Stimulated activated CD4-positive, alpha-beta T cell treated with anti-CD3 and anti-CD28 coated beads, Interleukin-4, amount 100 ng/mL, for 24 hours (primary cell): ENCODE measurements at regions not wholly inside any gene's neighbourhood (a gene's known extent, or its start where the extent isn't known, plus 50 kb on each side); places are given as distances from the start of the nearest gene placed in this dataset.

Experiments used
- DNase-seq: peaks from one replicate; pipeline ENCODE4 v3.0.0-alpha.2; 2020

DNA sequence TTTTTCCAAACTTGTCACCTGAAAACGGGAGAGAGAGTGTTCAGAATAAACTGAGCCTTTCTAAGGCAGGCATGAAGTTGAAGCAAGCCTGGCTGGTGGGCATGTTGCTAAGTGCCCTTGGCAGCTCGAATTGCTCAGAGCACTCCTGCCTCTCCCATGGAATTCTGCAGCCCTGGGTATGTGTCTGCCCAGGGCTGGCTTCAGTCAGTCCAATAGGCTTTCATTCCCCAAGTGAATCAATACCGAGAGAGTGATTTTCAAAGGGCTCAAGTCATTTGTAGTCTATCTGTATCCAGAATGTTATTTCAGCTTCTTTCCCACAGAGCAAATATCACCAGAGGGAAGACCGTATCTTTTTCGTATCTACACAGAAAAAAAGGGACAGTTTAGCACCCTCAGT is 415.5 kb upstream of the COBL start:
- DNase-seq = no peak

DNA sequence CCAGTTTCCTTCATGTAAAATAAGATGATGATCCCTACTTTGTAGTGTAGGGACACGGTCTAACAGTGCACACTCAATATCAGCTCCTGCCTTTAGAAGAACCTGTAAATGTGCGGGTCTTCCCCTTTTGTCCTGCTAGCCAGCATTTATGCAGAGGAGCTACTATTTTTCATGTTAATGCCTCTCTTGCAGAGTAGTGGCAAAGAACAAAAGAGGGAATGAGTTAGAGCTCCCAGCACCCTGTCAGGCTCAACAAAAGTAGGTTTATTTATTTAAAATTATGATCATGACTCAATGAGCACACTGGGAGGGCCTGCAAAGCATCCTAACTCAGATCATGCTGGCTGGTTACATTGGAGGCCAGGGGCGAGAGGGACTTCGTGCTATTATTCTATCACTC is 414.5 kb upstream of the COBL start:
- no peak for DNase-seq

GRCh38 chr7:51727441-51727840 is 410.8 kb upstream of the COBL start:
- DNase-seq = no peak

- no peak for DNase-seq
Observed at GRCh38 chr7:51706851-51707250, 390.2 kb upstream of the COBL start.

GRCh38 chr7:51705701-51706100 is 389.1 kb upstream of the COBL start:
- no peak for DNase-seq

- DNase-seq = no peak
Observed at GRCh38 chr7:51702673-51703072, 386.1 kb upstream of the COBL start.

DNA sequence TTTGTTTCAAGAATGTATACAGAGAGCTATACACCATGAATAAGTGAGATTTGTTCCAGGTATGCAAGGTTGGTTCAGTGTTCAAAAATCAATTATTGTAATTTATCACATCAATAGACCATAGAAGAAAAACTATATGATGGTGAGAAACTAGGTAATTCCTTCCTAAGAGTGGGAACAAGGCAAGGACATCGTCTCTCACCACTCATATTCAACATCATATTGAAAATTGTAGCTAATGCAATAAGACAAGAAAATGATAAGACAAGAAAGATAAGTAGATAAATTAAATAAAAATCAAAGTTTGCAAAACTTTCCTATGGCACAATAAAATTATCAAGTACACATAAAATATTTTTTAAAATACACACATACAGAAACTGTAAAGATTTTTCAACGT is 385.3 kb upstream of the COBL start:
- no peak for DNase-seq

- DNase-seq = no peak
Observed at GRCh38 chr7:51700593-51701215, 384.1 kb upstream of the COBL start.

- no peak for DNase-seq
Observed at GRCh38 chr7:51693258-51693657, 376.6 kb upstream of the COBL start.

DNA sequence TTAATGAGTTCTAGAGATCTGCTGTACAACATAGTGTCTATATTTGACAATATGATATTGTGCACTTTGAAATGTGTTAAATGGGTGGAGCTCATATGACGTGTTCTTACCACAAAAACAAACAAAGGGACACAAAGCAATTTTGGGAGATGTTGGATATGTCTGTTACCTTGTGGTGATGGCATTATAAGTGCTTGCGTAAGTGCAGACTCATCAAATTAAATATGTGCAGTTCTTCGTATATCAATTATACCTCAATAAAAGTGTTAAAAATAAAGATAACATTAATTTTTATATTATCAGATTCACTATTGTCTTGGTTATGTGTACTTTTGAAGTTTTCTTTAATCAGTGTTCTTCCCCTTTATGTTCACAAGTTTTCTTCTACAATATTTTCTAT is 372.9 kb upstream of the COBL start:
- DNase-seq = no peak

DNA sequence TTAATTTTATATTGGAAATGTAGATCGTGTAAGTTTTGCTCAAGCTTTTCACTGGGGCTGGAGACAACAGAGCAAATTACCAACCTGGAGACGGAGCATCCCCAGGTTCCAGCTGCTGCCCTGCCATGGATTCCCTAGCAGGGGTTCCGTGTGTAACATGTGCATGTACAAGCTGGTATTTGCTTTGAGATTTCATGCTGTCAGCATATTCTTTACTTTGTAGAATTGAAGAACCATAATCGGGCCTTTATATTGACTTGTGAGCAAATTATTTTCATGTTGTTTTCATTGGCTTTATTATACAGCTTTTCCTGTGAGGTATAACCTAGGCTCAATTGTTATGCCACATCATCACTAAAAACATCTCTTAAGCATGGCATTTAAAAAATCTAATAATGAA is 369.2 kb upstream of the COBL start:
- DNase-seq = no peak

DNA sequence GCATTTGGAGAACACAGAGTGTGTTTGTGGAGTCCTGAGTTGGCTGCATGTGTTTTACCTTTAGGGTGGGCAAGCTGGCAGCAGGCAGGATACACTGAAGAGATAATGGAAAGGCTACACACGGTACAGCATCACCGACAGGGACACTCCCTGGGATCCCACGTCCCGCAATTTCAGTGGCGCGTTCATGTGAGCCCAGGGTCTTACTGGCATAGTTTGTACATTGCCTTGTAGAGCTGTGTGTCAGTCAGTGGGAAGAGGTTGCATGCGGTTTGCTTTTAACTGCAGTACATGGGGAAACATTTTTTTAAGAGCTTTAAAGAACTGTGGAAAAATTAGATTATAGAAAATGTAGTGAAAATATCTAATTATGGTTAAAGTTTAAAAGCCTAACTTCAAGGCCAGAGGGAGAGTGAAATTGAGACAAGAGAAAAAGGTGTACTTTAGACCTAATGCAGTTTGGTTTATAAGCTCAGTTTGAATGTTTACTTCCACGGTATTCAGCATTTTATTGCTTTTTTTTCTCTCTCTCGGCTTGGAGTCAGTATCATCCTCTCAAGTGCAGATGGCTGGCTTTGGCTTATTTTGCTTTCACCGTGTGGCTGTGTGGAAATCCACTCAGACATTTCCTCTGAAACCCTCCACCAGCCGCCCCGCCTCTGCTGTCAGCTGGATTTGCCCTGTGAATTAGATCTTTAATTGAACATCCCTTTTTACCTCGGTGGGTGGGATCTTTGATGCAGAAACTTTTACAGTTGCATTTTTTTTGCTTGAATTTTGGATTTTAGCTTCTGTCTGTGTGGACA is 364.2 kb upstream of the COBL start:
- no peak for DNase-seq

- DNase-seq = no peak
Observed at GRCh38 chr7:51679358-51679757, 362.7 kb upstream of the COBL start.

DNA sequence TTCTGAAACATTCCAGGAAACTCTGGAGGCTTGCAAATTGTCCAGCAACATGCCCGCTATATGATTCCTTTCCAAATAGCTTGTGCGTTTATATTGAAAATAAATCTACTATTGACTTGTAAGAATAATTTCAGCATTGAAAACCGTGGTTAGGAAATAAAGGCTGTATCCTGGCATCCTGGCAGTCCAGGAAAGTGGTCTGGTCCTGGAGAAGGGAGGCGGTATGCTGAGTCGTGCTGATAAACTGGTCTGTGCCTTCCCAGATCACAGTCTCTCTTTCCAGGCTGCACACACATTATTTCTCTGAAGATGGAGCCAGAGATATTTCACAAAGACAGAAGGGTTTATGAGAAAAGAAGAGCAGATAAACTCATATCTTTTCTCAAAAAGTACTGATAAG is 350.1 kb upstream of the COBL start:
- DNase-seq = no peak

DNA sequence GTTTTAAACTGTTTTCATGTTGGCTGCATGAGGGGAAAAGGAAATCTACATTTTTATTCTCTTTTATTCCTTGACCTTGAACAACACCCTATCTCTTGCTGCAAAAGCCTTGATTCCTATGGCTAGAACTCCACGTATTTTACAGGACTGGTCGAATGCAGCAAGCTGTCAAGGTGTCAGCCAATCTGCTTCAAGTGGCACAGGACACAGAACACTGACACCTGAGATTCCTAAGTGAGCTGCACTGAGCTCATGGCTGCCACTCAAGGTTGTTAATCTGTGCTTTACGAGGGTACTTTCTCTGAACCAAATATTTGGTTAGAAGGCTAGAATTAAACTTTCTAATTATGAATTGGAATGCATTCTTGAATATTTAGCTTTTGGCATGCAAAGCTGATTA is 349.7 kb upstream of the COBL start:
- DNase-seq = no peak

DNA sequence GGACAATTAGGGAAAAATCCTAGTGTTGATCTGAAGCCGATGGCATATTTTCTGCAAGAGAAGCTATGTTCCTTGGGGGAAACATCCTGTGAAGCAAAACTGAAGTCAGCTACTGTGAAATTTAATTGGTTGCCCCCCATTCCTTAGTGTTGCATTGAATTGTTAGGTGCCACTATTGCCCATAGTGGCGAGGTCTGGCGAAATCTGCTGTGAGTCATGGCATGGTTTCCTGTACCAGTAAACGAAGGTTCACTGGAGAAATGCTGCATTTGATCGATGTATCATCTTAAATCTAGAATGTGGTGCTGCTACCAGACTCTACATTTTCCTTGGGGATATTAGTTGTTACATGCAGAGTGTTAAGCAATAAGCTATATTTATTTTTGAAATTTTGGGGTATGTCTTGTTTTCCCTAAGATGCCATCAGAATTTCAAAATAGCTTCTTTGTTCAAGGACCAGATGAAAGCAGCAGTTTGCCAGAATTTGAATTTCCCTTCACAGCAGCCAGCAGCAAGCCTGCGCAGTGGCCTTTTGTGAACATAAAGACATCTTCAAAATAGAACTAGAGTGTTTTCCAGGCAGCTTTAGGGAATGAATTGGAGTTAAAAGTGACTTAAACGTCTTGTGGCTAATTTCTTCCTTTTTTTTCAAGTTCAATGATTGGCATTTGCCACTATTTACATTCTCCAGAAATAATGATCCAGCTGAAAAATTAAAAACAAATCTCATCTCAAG is 348.6 kb upstream of the COBL start:
- no peak for DNase-seq

GRCh38 chr7:51660516-51660915 is 343.9 kb upstream of the COBL start:
- DNase-seq = no peak

DNA sequence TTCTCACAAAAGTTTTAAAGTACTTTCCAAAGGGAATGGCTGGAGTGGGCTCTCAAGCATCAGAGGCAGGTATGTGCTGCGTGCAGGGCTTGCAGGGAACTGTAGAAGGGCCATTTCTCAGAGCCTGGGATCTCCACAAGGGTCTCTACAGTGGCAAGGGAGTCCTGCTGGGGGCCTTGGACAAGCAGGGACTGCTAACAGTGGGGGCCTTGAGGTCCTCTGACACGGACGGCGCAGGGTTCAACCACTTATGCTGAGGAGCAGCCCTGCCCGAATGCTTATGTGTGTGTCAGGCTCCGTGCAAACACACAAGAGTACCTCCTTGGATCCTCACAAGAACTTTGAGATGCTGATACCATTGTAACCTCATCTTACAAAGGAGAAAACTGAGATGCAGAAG is 342.1 kb upstream of the COBL start:
- DNase-seq = no peak

DNA sequence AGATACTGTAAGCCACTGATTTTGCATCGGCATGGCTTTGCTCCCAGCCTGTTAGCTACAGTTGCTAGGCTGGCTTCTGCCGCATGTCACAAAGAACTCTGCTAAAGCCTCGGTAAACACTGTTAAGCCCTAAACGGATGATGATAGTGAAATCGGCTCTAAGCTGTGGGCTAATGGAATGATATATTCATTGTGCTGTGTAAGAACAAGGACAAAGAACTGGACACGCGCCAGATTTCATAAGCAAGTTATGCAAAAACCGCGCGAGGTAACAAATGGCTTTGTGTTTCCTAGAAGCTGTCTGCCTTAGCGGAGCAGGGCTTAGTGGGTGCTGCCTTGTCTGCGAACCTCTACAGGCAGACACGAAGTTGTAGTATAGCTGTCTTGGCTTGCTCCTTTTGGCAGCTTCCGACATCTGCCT is 331.3 kb upstream of the COBL start:
- DNase-seq = no peak

DNA sequence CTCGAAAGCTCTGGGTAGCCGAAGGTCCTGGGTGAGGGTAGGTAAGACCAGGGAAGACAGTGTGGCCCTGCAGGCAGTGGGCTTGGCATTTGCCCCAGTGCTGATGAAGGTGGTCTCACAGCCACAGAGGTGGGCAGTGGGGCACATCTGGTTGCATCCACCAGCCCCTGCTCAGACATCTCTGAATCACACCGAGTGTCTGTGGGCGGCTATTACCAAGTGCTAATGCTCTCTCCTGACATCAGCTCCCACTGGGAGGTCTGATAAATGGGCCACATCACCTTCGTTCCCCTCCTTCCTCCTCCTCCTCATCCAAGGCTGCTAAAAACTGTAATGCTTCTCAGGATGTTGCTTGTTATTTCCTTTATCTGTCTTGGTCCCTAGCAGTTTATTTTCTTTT is 330.9 kb upstream of the COBL start:
- no peak for DNase-seq

- no peak for DNase-seq
Observed at GRCh38 chr7:51645702-51646298, 329.2 kb upstream of the COBL start.

- DNase-seq = no peak
Observed at GRCh38 chr7:51645255-51645654, 328.6 kb upstream of the COBL start.

DNA sequence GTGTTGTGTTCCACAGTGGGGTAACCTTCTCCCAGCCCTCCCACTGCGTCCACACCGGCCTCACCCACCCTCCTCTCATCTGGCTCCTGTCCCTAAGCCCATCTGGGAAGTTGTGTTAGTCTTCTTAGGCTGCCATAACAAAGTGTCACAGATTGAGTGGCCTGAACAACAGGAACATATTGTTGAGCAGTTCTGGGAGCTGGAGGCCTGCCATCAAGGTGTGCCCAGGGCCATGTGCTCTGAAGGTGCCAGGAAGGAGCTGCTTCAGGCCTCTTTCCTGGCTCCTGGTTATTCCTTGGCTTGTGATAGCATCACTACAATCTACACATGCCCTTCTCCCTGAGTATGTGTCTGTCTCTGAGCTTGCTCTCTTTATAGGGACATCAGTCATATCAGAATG is 327.6 kb upstream of the COBL start:
- DNase-seq = no peak

GRCh38 chr7:51640841-51641240 is 324.2 kb upstream of the COBL start:
- no peak for DNase-seq
